Tibial nerve (tissue), 3 donors: ENCODE measurements at regions not wholly inside any gene's neighbourhood (a gene's known extent, or its start where the extent isn't known, plus 50 kb on each side); places are given as distances from the start of the nearest gene placed in this dataset.

Experiments used
- POLR2A ChIP-seq, 2 donors: fragments of 450-650 bp; IDR thresholded peaks; one replicate each; pipeline ENCODE4 v1.6.1; 2017; ENCODE audit warnings: antibody characterized with exemption in 2 of 2, mild to moderate bottlenecking in 2 of 2, moderate library complexity in 2 of 2
- TF ChIP-seq, protein P1 (sequence below), 5 experiments: fragments of 200-600 bp in 3 of 5; fragments of 450-650 bp in 2 of 5; sonication (generic) in 3 of 5; IDR thresholded peaks; one replicate each; pipeline ENCODE4 v1.5.1; 2016 to 2019; ENCODE audit warnings: antibody characterized with exemption in 5 of 5, mild to moderate bottlenecking in 3 of 5, moderate library complexity in 2 of 5

DNA sequence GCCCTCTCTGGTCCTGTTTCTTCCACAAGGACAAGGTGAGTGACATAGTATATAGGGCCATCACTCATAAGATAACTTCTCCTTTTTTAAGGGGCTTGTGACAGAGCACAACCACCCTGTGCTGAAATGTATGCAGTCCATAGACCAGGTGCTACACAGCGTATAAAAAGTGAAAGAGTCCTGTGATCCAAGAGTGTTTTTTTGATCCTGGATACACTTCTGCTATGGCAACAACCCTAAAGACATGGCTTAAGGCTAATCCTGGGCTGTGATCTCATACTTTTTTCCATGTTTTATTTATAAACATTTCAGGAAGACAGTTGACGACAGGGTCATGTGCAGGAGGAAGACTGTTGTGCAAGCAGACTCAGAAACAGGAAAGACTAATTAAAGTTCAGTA lies 400.5 kb upstream of the TCF4 start:
- TF ChIP-seq POLR2A (IDR thresholded peaks at IDR 0.05) = no peak
- TF ChIP-seq, protein P1, sequence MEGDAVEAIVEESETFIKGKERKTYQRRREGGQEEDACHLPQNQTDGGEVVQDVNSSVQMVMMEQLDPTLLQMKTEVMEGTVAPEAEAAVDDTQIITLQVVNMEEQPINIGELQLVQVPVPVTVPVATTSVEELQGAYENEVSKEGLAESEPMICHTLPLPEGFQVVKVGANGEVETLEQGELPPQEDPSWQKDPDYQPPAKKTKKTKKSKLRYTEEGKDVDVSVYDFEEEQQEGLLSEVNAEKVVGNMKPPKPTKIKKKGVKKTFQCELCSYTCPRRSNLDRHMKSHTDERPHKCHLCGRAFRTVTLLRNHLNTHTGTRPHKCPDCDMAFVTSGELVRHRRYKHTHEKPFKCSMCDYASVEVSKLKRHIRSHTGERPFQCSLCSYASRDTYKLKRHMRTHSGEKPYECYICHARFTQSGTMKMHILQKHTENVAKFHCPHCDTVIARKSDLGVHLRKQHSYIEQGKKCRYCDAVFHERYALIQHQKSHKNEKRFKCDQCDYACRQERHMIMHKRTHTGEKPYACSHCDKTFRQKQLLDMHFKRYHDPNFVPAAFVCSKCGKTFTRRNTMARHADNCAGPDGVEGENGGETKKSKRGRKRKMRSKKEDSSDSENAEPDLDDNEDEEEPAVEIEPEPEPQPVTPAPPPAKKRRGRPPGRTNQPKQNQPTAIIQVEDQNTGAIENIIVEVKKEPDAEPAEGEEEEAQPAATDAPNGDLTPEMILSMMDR (IDR thresholded peaks at IDR 0.05) = no peak
